K562 (cell line): ENCODE measurements at regions not wholly inside any gene's neighbourhood (a gene's known extent, or its start where the extent isn't known, plus 50 kb on each side); places are given as distances from the start of the nearest gene placed in this dataset.

Experiments
- CTCF ChIP-seq, 3 experiments: IDR thresholded peaks in 2 of 3; conservative IDR thresholded peaks in 1 of 3; 2 replicates each; pipeline ENCODE4 v1.5.1; 2011 to 2012; ENCODE audit warnings: low read length in 3 of 3, mild to moderate bottlenecking in 3 of 3, control low read depth in 2 of 3, improper control_type of control experiment in 1 of 3, inconsistent platforms in 1 of 3, low read depth in 1 of 3, mixed read lengths in 1 of 3, moderate library complexity in 1 of 3; ENCODE audit not compliant: insufficient read depth in 2 of 3
- EZH2 ChIP-seq: IDR thresholded peaks from 2 replicates; pipeline ENCODE4 v1.6.1; 2012; ENCODE audit warnings: low read depth, mild to moderate bottlenecking, inconsistent platforms, low read length, borderline replicate concordance
- FOS ChIP-seq: IDR thresholded peaks from 3 replicates; pipeline ENCODE4 v1.6.1; 2011; ENCODE audit not compliant: insufficient read length; ENCODE audit errors: extremely low read depth
- KLF13 ChIP-seq: fragments of 450-650 bp; IDR thresholded peaks from 2 replicates; pipeline ENCODE4 v1.6.1; 2016; ENCODE audit warnings: missing genetic modification characterization, low read depth, mild to moderate bottlenecking, missing compliant biosample characterization, moderate library complexity, borderline replicate concordance
- SOX6 ChIP-seq: fragments of 450-650 bp; IDR thresholded peaks from 2 replicates; pipeline ENCODE4 v1.6.1; 2014; ENCODE audit warnings: mild to moderate bottlenecking
- STAT6 ChIP-seq: sonication (generic); formaldehyde crosslinking; IDR thresholded peaks from 2 replicates; pipeline ENCODE4 v1.8.1; 2023; ENCODE audit warnings: mild to moderate bottlenecking, missing genetic modification reagents

- TF ChIP-seq EZH2 (no peak), SOX6 (no peak), KLF13 (tag) (no peak), FOS (no peak), STAT6 (CRISPR knock-in tag) (no peak), CTCF (IDR thresholded peaks at IDR 0.05 in 2 of 3, conservative IDR thresholded peaks at IDR 0.05 in 1 of 3; ENCODE audit: insufficient read depth in 2 of 3, low read depth in 1 of 3, low read length in 3 of 3) (no peak)
Measured at GRCh38 chr4:126895988-126896570, 736.7 kb upstream of the INTU start.
